Small intestine (tissue), 7 donors: ENCODE measurements at regions not wholly inside any gene's neighbourhood (a gene's known extent, or its start where the extent isn't known, plus 50 kb on each side); places are given as distances from the start of the nearest gene placed in this dataset.
"Not testable (repeated sequence)": the region's sequence is repeated elsewhere in the genome, so short reads cannot be mapped to it uniquely, and the experiment has no call there.

Experiments used
- DNase-seq, 2 donors: peaks; one replicate each; pipeline versions ENCODE4 v3.0.0 to v3.0.0-alpha.2; 2013
- FAIRE-seq: peaks from 2 replicates; lab custom pipeline; 2012; peaks lifted over from hg19 to GRCh38; lab: Jason Lieb, UNC
- H3K27ac ChIP-seq, 3 donors: one replicate each; pipeline ENCODE4 v1.5.1; 2013; ENCODE audit warnings: low read length in 2 of 3, mild to moderate bottlenecking in 2 of 3, control low read depth in 1 of 3, inconsistent platforms in 1 of 3, low read depth in 1 of 3, moderate library complexity in 1 of 3
- H3K27me3 ChIP-seq, 3 donors: one replicate each; pipeline ENCODE4 v1.6.1; 2013; ENCODE audit warnings: low read length in 3 of 3, inconsistent platforms in 1 of 3; ENCODE audit not compliant: control insufficient read depth in 3 of 3, insufficient read depth in 3 of 3
- H3K36me3 ChIP-seq, 3 donors: one replicate each; pipeline ENCODE4 v1.6.1; 2013; ENCODE audit warnings: low read length in 3 of 3, inconsistent platforms in 1 of 3, low read depth in 1 of 3, mild to moderate bottlenecking in 1 of 3, moderate library complexity in 1 of 3; ENCODE audit not compliant: control insufficient read depth in 3 of 3, insufficient read depth in 2 of 3
- H3K4me1 ChIP-seq, 3 donors: one replicate each; pipeline ENCODE4 v1.6.1; 2013; ENCODE audit warnings: low read length in 2 of 3, inconsistent platforms in 1 of 3, low read depth in 1 of 3, mild to moderate bottlenecking in 1 of 3, moderate library complexity in 1 of 3; ENCODE audit not compliant: control insufficient read depth in 3 of 3, insufficient read depth in 2 of 3
- H3K4me3 ChIP-seq, 3 donors: one replicate each; pipeline ENCODE4 v1.5.1; 2013; ENCODE audit warnings: low read length in 3 of 3, control low read depth in 1 of 3, inconsistent platforms in 1 of 3, low read depth in 1 of 3, mild to moderate bottlenecking in 1 of 3, moderate library complexity in 1 of 3
- H3K9me3 ChIP-seq, 2 donors: one replicate each; pipeline ENCODE4 v1.6.1; 2013; ENCODE audit warnings: low read depth in 1 of 2, low read length in 1 of 2; ENCODE audit not compliant: control insufficient read depth in 2 of 2, insufficient read depth in 1 of 2
- WGBS, 3 donors: extraction: QIAGEN DNeasy Blood & Tissue Kit; methylation state at CpG; one replicate each; pipeline ENCODE4 v1.1.7; 2013; 5-methylcytosine and 5-hydroxymethylcytosine counted together
- donor health status: healthy with polysubstance abuse.
- donor health status: control.
- donor health status: control.
- donor health status: Bipolar disorder and iron deficiency.
- donor health status: healthy.

DNA sequence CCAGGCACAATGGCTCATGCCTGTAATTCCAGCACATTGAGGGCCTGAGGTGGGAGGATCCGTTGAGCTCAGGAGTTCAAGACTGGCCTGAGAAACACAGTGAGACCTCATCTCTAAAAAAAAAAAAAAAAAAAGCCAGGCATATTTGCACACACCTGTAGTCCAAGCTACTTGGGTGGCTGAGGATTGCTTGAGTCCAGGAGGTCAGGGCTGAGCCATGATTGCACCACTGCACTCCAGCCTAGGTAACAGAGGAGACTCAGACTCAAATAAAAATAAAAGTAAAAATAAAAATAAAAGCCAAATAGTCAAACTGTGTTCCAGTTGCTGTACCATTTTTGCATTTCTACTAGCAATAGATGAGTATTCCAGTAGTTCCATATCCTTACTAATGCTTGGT, 616.0 kb downstream of the KIF4B start:
- Histone ChIP-seq H3K4me3 (no peak overlapping the region), H3K4me1 (no peaks in the 10 kb centered on the region), H3K27me3 (no peaks in the 10 kb centered on the region), H3K36me3 (no peaks in the 10 kb centered on the region), H3K9me3 (peaks cover 0 to 12% of the 10 kb centered on the region in 2 donors), H3K27ac (no peak overlapping the region)
- DNase-seq (no peak), FAIRE-seq (no peak)
- 77 to 94% (median 83%) methylated on average over 1 of the region's 1 CpG for WGBS, 3 donors

DNA sequence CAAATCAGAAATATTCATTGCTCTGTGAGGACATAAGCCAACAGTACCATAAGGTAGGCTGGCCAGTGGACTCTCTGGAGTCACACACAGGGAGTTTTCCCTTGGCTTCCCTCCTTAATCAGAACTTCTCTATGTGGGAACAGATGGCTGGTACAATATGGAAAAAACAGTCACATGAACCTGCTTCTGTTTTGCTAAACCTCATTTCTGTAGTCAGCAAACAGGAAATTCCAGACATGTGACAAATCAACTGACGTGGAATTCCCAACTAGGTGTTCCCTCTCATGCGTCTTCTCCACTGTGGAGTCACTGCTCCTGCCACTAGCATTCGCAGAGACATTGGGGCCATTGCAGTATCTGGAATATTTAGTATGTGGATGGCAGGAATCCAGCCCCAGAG, 617.6 kb downstream of the KIF4B start:
- Histone ChIP-seq H3K9me3 (peaks cover 0 to 12% of the 10 kb centered on the region in 2 donors), H3K4me3 (no peak overlapping the region), H3K36me3 (no peaks in the 10 kb centered on the region), H3K27ac (no peak overlapping the region), H3K4me1 (no peaks in the 10 kb centered on the region), H3K27me3 (no peaks in the 10 kb centered on the region)
- WGBS, 3 donors, result 65 to 71% (median 67%) methylated on average over 3 of the region's 3 CpGs
- DNase-seq, result no peak
- no peak for FAIRE-seq

DNA sequence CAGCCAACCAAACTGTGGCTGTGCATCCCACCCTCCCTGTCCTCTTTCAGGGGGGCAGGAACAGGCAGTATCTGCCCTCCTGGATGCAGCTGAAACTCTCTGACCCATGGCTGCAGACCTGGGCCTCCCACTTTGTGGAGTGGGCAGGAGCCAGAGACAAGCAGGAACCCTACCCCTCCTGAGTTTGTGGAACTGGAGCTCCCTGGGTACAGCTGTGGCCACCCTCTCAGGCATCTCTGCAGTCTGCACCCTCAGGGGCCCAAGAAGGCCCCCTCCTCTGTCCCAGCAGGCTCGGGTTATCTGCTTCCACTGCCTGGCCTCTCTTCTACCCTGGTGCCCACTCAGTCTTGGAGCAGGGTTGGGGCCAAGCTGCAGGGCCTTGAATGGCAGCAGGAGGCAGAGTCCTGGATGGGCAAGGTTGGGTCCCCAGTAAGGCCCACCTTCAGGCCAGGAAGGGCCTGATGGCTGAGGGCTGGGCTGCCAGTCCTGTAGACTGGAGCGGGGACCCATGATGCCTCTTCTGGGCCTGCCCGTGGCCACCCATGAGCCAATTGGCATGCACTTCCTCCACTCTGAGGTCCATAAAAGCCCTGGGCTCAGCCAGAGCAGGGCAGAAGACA, 619.9 kb downstream of the KIF4B start:
- DNase-seq (no peak), FAIRE-seq (no peak)
- no peak overlapping the region for H3K27ac ChIP-seq
- H3K27me3 ChIP-seq, result no peaks in the 10 kb centered on the region
- H3K9me3 ChIP-seq, result peaks cover 0 to 12% of the 10 kb centered on the region in 2 donors
- no peaks in the 10 kb centered on the region for H3K36me3 ChIP-seq
- H3K4me3 ChIP-seq, result no peak overlapping the region
- no peaks in the 10 kb centered on the region for H3K4me1 ChIP-seq
- WGBS, 3 donors, result 76 to 83% (median 81%) methylated on average over 3 of the region's 3 CpGs

DNA sequence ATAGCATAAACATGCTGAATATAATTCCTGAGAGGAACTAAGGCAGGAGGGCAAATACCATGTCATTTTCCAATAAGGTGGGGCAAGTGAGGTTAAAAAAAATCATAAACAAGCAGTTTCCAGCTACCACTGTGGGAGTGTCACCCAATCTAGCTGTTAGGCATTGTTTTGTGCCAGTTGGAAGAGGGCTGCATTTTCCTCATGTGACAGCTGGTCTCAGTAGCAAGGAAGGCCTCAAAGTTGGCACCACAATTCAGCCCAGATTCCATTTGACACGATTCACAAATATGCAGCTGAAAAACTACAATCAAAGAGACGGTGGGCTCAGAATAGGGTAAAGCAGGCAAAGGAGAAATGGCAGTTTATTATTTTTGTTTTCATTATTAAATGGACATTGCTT, 636.1 kb downstream of the KIF4B start:
- Histone ChIP-seq H3K4me3 (no peak overlapping the region), H3K27me3 (no peaks in the 10 kb centered on the region), H3K36me3 (no peaks in the 10 kb centered on the region), H3K4me1 (no peaks in the 10 kb centered on the region), H3K9me3 (no peaks in the 10 kb centered on the region), H3K27ac (no peak overlapping the region)
- WGBS, 3 donors, result 70 to 76% (median 73%) methylated on average over 2 of the region's 2 CpGs
- DNase-seq (no peak), FAIRE-seq (no peak)

DNA sequence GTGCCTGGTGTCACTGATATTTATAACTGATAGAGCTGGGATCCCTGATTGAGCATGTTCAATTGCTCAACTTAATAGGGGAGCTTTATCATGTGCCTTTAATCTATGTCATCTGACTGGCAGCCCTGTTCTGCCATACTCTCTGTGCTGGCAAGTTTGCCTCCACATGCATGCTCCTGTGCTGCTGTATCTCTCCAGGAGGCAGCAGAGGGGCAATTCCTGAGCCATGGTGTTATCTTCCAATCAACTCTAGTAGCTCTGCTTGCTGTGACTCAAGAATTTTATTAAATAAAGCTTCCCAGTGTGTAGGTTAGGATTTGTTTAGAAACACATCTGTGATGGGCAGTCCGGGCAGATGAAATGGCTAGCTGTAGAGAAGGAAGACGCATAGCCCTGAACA, 642.0 kb downstream of the KIF4B start:
- Histone ChIP-seq H3K4me3 (no peak overlapping the region), H3K27me3 (no peaks in the 10 kb centered on the region), H3K9me3 (no peaks in the 10 kb centered on the region), H3K36me3 (no peaks in the 10 kb centered on the region), H3K27ac (no peak overlapping the region), H3K4me1 (no peaks in the 10 kb centered on the region)
- no peak for FAIRE-seq
- DNase-seq, result no peak
- 78 to 89% (median 84%) methylated on average over 2 of the region's 2 CpGs for WGBS, 3 donors

DNA sequence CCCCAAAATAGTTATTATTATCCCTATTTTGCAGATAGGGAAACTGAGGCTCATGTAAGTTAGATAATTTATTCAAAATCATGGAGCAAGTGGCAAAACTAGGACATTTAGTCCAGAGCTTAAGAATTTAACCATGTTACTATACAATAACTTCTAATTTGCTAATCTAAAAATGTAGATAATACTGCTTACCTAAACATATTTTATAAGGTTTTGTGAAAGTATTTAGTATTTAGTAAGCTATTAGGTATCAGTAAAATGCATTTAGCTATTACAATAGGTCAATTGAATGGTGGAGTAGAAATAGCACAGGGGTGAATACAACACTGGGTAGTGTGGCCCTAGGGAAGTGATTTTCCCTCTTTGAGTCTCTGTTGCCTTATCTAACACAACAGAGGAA, 648.3 kb downstream of the KIF4B start:
- H3K27me3 ChIP-seq, result no peaks in the 10 kb centered on the region
- no peak overlapping the region for H3K4me3 ChIP-seq
- no peak overlapping the region for H3K27ac ChIP-seq
- H3K36me3 ChIP-seq, result no peaks in the 10 kb centered on the region
- FAIRE-seq (no peak), DNase-seq (no peak)
- H3K4me1 ChIP-seq, result no peaks in the 10 kb centered on the region
- no peaks in the 10 kb centered on the region for H3K9me3 ChIP-seq

DNA sequence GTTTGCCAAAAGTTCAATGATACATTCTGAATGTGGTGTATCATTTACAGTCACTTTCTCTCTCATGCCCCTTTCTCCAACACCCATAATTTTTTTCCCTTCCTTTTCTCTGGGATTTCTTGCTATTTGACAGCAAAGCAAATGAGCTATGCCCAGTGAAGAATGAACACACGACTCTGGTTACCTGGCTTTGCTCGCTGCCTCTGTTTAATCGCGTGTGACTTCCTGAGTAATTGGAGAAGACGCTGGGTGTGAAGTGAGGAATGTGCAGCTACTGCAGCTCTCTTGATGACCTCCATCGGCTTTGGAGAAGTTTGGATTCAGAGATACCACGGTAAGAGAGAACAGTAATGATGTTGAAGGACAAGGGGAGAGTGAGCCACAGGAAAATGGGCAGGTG, 651.8 kb downstream of the KIF4B start:
- no peak overlapping the region for H3K27ac ChIP-seq
- WGBS, 3 donors, result 63% methylated on average over 7 of the region's 7 CpGs
- no peaks in the 10 kb centered on the region for H3K9me3 ChIP-seq
- FAIRE-seq (no peak), DNase-seq (no peak)
- H3K4me1 ChIP-seq, result no peaks in the 10 kb centered on the region
- H3K4me3 ChIP-seq, result no peak overlapping the region
- H3K36me3 ChIP-seq, result no peaks in the 10 kb centered on the region
- H3K27me3 ChIP-seq, result no peaks in the 10 kb centered on the region

DNA sequence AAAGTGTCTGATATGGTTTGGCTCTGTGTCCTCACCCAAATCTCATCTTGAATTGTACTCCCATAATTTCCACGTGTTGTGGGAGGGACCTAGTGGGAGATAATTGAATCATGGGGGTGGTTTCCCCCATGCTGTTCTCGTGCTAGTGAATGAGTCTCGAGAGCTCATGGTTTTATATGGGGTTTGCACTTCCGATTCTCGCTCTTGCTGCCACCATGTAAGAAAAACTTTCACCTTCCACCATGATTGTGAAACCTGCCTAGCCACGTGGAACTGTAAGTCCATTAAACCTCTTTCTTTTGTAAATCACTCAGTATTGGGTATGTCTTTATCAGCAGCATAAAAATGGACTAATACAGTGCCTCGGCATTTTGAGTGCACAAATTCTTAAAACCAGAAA, 655.0 kb upstream of the SGCD start:
- H3K9me3 ChIP-seq, DNase-seq, H3K4me1 ChIP-seq, H3K27me3 ChIP-seq, FAIRE-seq, H3K27ac ChIP-seq, H3K36me3 ChIP-seq, H3K4me3 ChIP-seq: not testable (repeated sequence)
- 51 to 70% (median 65%) methylated on average over 7 of the region's 7 CpGs for WGBS, 3 donors

DNA sequence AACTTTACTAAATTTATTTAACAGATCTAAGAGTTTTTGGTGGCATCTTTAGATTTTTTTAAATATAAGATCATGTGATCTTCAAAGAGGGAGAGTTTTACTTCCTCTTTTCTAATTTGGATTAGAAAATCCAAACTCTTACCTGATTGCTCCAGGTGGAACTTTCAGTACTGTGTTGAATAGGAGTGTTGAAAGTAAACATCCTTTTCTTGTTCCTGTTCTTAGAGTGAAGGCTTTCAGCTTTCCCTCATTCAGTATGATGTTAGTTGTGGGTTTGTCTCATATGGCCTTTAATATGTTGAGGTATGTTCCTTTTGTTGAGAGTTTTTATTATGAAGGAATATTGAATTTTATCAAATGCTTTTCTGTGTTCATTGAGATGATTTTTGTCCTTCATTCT, 650.0 kb upstream of the SGCD start:
- Histone ChIP-seq H3K4me3 (no peak overlapping the region), H3K36me3 (no peaks in the 10 kb centered on the region), H3K4me1 (no peaks in the 10 kb centered on the region), H3K27ac (no peak overlapping the region), H3K9me3 (peaks cover 0 to 3% of the 10 kb centered on the region in 2 donors), H3K27me3 (no peaks in the 10 kb centered on the region)
- DNase-seq, result no peak
- no peak for FAIRE-seq
